DND-41 (cell line): ENCODE measurements at regions not wholly inside any gene's neighbourhood (a gene's known extent, or its start where the extent isn't known, plus 50 kb on each side); places are given as distances from the start of the nearest gene placed in this dataset.

ENCODE experiments used
- ATAC-seq: fragments of 200-7000 bp; cut with Tn5 transposase; 3 replicates; pipeline ENCODE4 v1.9.1; 2021; ENCODE audit warnings: low read depth; ENCODE audit not compliant: insufficient read depth
- DNase-seq: peaks from one replicate; pipeline ENCODE4 v3.0.0-alpha.2; 2020
- H2AFZ ChIP-seq: 2 replicates; pipeline ENCODE4 v1.6.0; 2012; ENCODE audit warnings: low read depth, low read length
- H3K27ac ChIP-seq: 2 replicates; pipeline ENCODE4 v1.5.1; 2012; ENCODE audit warnings: low read length, inconsistent platforms
- H3K27me3 ChIP-seq: fragments of 200-600 bp; sonication (generic); 2 replicates; pipeline ENCODE4 v1.6.0; 2012; ENCODE audit warnings: low read length, mild to moderate bottlenecking, inconsistent platforms; ENCODE audit not compliant: insufficient read depth, poor library complexity
- H3K36me3 ChIP-seq: 2 replicates; pipeline ENCODE4 v1.5.1; 2012; ENCODE audit warnings: low read length, inconsistent platforms; ENCODE audit not compliant: insufficient read depth
- H3K4me1 ChIP-seq: 2 replicates; pipeline ENCODE4 v1.5.1; 2012; ENCODE audit warnings: mild to moderate bottlenecking, low read length; ENCODE audit not compliant: insufficient read depth
- H3K4me2 ChIP-seq: 2 replicates; pipeline ENCODE4 v1.6.0; 2012; ENCODE audit warnings: mild to moderate bottlenecking, moderate library complexity, low read length, inconsistent platforms; ENCODE audit not compliant: insufficient read depth
- H3K4me3 ChIP-seq, 2 experiments: fragments of 200-600 bp in 1 of 2; shearing (Covaris generic) in 1 of 2; 2 replicates each; pipeline ENCODE4 v1.5.1; 2012 to 2016; ENCODE audit warnings: inconsistent platforms in 2 of 2, low read length in 2 of 2, mild to moderate bottlenecking in 2 of 2, low read depth in 1 of 2, moderate library complexity in 1 of 2
- H3K79me2 ChIP-seq: 2 replicates; pipeline ENCODE4 v1.6.0; 2012; ENCODE audit warnings: low read length, inconsistent platforms; ENCODE audit not compliant: insufficient read depth
- H3K9ac ChIP-seq: 2 replicates; pipeline ENCODE4 v1.6.0; 2012; ENCODE audit warnings: low read depth, mild to moderate bottlenecking, inconsistent platforms, low read length, moderate library complexity
- H3K9me3 ChIP-seq: 2 replicates; pipeline ENCODE4 v1.5.1; 2012; ENCODE audit warnings: low read length, moderate library complexity, mild to moderate bottlenecking, inconsistent platforms; ENCODE audit not compliant: insufficient read depth, severe bottlenecking
- H4K20me1 ChIP-seq: 2 replicates; pipeline ENCODE4 v1.6.0; 2012; ENCODE audit warnings: low read length; ENCODE audit not compliant: insufficient read depth
- CTCF ChIP-seq: IDR thresholded peaks from 2 replicates; pipeline ENCODE4 v1.5.1; 2012; ENCODE audit warnings: borderline replicate concordance, low read length, moderate library complexity, mild to moderate bottlenecking; ENCODE audit not compliant: poor library complexity, severe bottlenecking; ENCODE audit errors: extremely low read depth
- EZH2 ChIP-seq: IDR thresholded peaks from 3 replicates; pipeline ENCODE4 v1.6.1; 2012; ENCODE audit warnings: borderline replicate concordance, low read depth, mild to moderate bottlenecking, moderate library complexity, low read length, inconsistent platforms; ENCODE audit not compliant: severe bottlenecking

GRCh38 chr6:14964556-14965270 lies 281.2 kb upstream of the JARID2 start:
- Histone ChIP-seq H3K4me1 (no peaks in the 10 kb centered on the region), H3K27me3 (no peaks in the 10 kb centered on the region), H3K4me3 (no peak overlapping the region), H3K4me2 (no peak overlapping the region), H3K9ac (no peak overlapping the region), H4K20me1 (no peaks in the 10 kb centered on the region), H3K9me3 (peaks cover 4% of the 10 kb centered on the region), H3K27ac (no peak overlapping the region), H3K36me3 (no peaks in the 10 kb centered on the region), H3K79me2 (no peaks in the 10 kb centered on the region), H2AFZ (no peak overlapping the region)
- TF ChIP-seq EZH2 (no peak), CTCF (no peak)
- no peak for DNase-seq
- ATAC-seq, result no peak

GRCh38 chr6:14965424-14966075 lies 280.3 kb upstream of the JARID2 start:
- Histone ChIP-seq H3K36me3 (no peaks in the 10 kb centered on the region), H4K20me1 (no peaks in the 10 kb centered on the region), H3K27ac (no peak overlapping the region), H3K4me3 (no peak overlapping the region), H3K79me2 (no peaks in the 10 kb centered on the region), H3K4me1 (no peaks in the 10 kb centered on the region), H3K27me3 (no peaks in the 10 kb centered on the region), H3K9me3 (peaks cover 4% of the 10 kb centered on the region), H2AFZ (no peak overlapping the region), H3K9ac (no peak overlapping the region), H3K4me2 (no peak overlapping the region)
- DNase-seq, result no peak
- ATAC-seq, result no peak
- TF ChIP-seq CTCF (no peak), EZH2 (no peak)

- no peaks in the 10 kb centered on the region for H3K79me2 ChIP-seq
- DNase-seq, result no peak
- no peaks in the 10 kb centered on the region for H3K4me1 ChIP-seq
- no peak for TF ChIP-seq EZH2
- TF ChIP-seq CTCF, result no peak
- no peaks in the 10 kb centered on the region for H3K27me3 ChIP-seq
- H3K9ac ChIP-seq, result no peak overlapping the region
- H2AFZ ChIP-seq, result no peak overlapping the region
- H3K4me2 ChIP-seq, result no peak overlapping the region
- H3K27ac ChIP-seq, result no peak overlapping the region
- no peak overlapping the region for H3K4me3 ChIP-seq
- no peak for ATAC-seq
- H3K9me3 ChIP-seq, result peaks cover 4% of the 10 kb centered on the region
- H3K36me3 ChIP-seq, result no peaks in the 10 kb centered on the region
- no peaks in the 10 kb centered on the region for H4K20me1 ChIP-seq
Measured at GRCh38 chr6:14966096-14966905, 279.6 kb upstream of the JARID2 start.
